ENCODE measurements at regions not wholly inside any gene's neighbourhood (a gene's known extent, or its start where the extent isn't known, plus 50 kb on each side); places are given as distances from the start of the nearest gene placed in this dataset.

DNA sequence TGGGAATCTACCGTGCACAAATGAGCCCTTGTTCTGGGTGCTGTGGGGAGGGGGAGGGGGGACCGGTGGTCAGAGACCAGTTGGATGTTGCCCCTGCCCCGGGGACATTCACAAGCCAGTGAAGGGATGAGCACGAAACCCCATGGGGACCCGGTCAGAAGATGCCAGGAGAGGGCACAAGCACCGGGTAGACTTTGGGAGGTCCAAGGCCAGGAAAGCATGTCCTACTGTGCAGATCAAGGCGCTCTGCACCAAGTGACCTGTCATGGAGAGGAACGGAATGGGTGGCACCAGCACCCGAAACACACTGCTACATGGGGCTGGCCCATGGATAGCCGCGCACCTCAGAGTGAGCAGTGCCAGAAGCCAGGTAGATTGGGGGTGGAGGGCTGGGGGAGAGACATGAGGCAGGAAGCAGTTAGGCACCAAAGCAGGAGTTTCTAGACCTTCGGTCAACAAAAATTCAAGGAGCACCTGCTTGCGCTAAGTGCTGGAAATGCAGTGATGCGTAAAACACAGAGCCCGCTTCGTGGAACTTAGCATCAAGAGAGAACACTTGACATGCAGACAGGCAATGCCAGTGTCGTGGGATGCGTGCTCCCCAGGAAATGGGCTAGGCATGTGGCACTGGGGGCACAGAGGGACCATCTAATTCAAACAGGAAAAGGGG lies 99.1 kb downstream of the CPN2 start:
- H3K27ac ChIP-seq: no peak overlapping the region
- TF ChIP-seq, protein P1, sequence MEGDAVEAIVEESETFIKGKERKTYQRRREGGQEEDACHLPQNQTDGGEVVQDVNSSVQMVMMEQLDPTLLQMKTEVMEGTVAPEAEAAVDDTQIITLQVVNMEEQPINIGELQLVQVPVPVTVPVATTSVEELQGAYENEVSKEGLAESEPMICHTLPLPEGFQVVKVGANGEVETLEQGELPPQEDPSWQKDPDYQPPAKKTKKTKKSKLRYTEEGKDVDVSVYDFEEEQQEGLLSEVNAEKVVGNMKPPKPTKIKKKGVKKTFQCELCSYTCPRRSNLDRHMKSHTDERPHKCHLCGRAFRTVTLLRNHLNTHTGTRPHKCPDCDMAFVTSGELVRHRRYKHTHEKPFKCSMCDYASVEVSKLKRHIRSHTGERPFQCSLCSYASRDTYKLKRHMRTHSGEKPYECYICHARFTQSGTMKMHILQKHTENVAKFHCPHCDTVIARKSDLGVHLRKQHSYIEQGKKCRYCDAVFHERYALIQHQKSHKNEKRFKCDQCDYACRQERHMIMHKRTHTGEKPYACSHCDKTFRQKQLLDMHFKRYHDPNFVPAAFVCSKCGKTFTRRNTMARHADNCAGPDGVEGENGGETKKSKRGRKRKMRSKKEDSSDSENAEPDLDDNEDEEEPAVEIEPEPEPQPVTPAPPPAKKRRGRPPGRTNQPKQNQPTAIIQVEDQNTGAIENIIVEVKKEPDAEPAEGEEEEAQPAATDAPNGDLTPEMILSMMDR (IDR thresholded peaks at IDR 0.05): no peak
- TF ChIP-seq POLR2A (IDR thresholded peaks at IDR 0.05): no peak
- H3K27me3 ChIP-seq: no peaks in the 10 kb centered on the region
- no peak overlapping the region for H3K4me3 ChIP-seq
- peaks cover 0 to 17% (median 0%) of the 10 kb centered on the region in 4 donors for H3K4me1 ChIP-seq
- DNase-seq: no peak
- no peaks in the 10 kb centered on the region for H3K36me3 ChIP-seq
- no peaks in the 10 kb centered on the region for H3K9me3 ChIP-seq

DNA sequence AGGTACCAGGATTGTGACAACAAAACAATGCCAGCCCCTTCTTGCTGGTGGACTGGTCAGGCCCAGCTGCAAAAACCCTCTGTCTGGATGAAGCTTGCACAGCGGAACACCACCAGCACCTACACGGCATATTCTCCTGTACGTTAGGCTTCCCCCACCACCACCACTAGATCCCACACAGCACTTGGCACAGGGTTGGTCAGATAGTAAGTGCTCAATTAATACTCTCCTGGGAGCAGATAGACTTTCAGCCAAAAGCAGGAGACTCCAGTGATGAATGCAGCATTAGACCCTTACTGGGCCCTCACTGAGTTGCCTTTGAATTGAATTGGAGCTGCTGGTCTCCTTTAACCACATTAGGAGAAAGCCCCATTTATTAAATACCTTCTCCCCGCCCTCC lies 97.9 kb downstream of the CPN2 start:
- no peaks in the 10 kb centered on the region for H3K27me3 ChIP-seq
- no peaks in the 10 kb centered on the region for H3K9me3 ChIP-seq
- no peaks in the 10 kb centered on the region for H3K36me3 ChIP-seq
- no peak overlapping the region for H3K27ac ChIP-seq
- no peak overlapping the region for H3K4me3 ChIP-seq
- TF ChIP-seq, protein P1 (IDR thresholded peaks at IDR 0.05): no peak
- no peak for TF ChIP-seq POLR2A (IDR thresholded peaks at IDR 0.05)
- no peak for DNase-seq
- peaks cover 0 to 17% (median 0%) of the 10 kb centered on the region in 4 donors for H3K4me1 ChIP-seq

DNA sequence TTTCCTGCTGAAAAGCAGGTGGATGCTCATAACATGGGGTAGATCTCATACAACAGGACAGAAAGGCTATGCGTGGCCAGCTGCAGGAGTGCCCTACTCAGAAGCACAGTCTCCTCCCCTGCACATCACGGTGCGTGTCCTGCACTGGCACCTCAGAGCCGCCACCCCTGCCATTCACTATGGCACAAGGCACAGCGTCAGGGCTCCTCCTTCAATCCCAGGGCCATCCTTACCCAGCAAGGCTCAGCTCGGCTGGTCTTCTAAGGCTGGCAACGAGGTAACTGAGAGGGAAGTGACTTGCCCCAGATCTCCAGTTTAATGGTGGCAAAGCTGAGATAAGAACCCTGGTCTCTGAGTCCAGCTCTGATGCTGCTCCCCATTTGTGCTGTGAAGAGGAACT lies 97.1 kb downstream of the CPN2 start:
- Histone ChIP-seq H3K27me3 (no peaks in the 10 kb centered on the region), H3K27ac (no peak overlapping the region), H3K4me3 (no peak overlapping the region), H3K4me1 (peaks cover 0 to 17% (median 0%) of the 10 kb centered on the region in 4 donors), H3K36me3 (no peaks in the 10 kb centered on the region), H3K9me3 (no peaks in the 10 kb centered on the region)
- no peak for DNase-seq
- TF ChIP-seq, protein P1 (IDR thresholded peaks at IDR 0.05): no peak
- TF ChIP-seq POLR2A (IDR thresholded peaks at IDR 0.05): no peak

DNA sequence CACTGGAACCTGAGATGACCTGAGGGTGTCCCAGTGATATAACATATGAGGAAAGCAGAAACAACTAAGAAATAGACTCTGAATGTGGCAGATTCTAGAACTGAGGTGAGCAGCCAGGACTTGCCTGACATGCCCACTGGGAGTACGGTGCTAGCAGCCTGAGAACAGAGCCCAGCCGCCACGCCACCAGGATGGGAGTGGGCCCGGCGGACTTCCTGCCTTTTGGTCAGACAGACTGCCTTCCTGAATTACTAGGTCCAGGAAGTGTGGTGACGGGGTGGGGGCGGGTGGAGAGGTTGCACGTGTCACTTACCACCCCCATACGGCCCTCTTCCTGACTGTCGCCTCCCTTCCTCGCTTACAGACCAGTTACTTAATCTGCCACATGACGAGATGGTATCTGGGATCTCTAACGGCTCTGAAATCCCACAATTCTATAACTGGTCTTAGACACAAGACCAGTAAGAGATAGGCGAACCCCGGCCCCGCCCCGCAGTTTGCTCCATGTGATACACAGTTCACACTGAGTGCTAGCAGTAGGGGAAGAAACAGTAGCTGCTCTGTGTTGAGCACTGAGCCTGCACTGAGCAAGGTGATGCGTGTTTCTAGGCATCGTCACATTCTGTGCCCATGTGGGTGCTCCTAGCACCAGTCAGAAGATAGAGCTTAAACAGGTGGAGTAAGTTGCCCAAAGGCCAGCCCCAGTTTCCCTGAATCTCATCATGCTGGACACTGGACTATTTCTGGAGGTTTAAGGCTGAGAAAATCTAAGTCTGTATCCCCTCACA lies 95.7 kb downstream of the CPN2 start:
- H3K4me3 ChIP-seq: peak overlapping the region in 3 of 4 donors; percentile 7 to 15 (median 15)
- no peaks in the 10 kb centered on the region for H3K27me3 ChIP-seq
- no peaks in the 10 kb centered on the region for H3K36me3 ChIP-seq
- TF ChIP-seq POLR2A (IDR thresholded peaks at IDR 0.05): no peak
- TF ChIP-seq, protein P1 (IDR thresholded peaks at IDR 0.05): no peak
- H3K27ac ChIP-seq: peak overlapping the region in 2 of 4 donors; percentile 28 to 52
- no peaks in the 10 kb centered on the region for H3K9me3 ChIP-seq
- H3K4me1 ChIP-seq: peaks cover 0 to 6% (median 0%) of the 10 kb centered on the region in 4 donors
- peak in 2 of 3 donors; percentile 58 to 76 for DNase-seq

DNA sequence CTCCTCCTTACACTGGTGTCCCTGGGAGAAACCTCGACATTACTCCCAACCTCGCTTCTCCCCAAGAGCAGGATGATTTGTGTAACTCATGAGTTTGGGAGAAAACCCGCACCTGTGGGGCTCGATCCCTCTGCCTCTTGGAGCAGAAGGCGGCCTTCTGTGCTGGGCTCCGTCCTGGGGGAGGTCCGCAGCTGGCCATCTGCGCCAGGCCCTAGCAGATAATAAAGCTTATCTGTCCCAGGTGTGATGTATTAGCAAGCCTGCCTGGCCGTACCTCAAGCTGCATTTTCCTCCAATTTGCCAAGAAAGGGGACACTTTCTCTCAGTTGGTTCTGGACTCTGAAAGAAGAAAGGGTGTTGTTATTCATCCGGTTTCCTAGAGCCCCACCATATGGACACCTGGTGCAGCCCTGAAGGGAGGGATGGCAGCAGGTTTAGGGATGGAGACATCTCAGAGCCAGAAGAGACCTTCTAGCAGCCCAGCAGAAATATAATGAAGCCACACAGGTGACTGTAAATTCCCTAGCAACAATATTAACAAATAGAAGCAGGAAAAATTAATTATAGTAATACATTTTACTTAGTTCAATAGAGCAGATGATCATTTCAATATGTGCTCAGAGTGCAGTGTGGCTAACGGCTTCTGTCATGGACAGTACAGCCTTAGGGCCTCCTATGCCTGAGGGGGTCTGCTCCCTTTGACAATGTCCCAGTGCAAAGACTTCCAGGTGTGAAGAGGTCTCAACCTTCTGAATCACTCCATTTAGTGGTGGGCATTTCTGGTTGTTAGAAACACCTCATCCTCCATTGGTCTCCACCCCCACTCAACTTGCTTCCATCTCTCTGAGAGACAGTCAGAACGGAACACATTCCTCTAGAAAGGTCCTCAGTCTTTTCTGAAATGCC lies 94.8 kb downstream of the CPN2 start:
- H3K9me3 ChIP-seq: no peaks in the 10 kb centered on the region
- no peaks in the 10 kb centered on the region for H3K27me3 ChIP-seq
- no peaks in the 10 kb centered on the region for H3K36me3 ChIP-seq
- H3K4me1 ChIP-seq: no peaks in the 10 kb centered on the region
- TF ChIP-seq, protein P1 (IDR thresholded peaks at IDR 0.05): no peak
- TF ChIP-seq POLR2A (IDR thresholded peaks at IDR 0.05): no peak
- no peak overlapping the region for H3K4me3 ChIP-seq
- no peak for DNase-seq
- peak overlapping the region in 2 of 4 donors; percentile 28 to 52 for H3K27ac ChIP-seq
